A673 (cell line): ENCODE measurements at regions not wholly inside any gene's neighbourhood (a gene's known extent, or its start where the extent isn't known, plus 50 kb on each side); places are given as distances from the start of the nearest gene placed in this dataset.
"Not testable (repeated sequence)": the region's sequence is repeated elsewhere in the genome, so short reads cannot be mapped to it uniquely, and the experiment has no call there.

ENCODE experiments used
- BruUV-seq: library from RNA; stranded (reverse); fragments of 400-500 nt; replicated peaks from 2 replicates; lab custom pipeline; 2021; lab: Mats Ljungman, UMichigan
- CTCF ChIA-PET: fragments of 300-600 bp; sonication (Branson Sonifier 250); formaldehyde crosslinking; loops from one replicate; lab custom pipeline; 2022; ENCODE audit warnings: antibody characterized with exemption; lab: Charles Lee
- POLR2A ChIA-PET: fragments of 300-600 bp; sonication (Branson Sonifier 250); formaldehyde crosslinking; loops from one replicate; lab custom pipeline; 2022; ENCODE audit warnings: antibody characterized with exemption; ENCODE audit not compliant: low non-redundant PET; lab: Charles Lee
- DNase-seq: peaks from one replicate; pipeline ENCODE4 v3.0.0-alpha.2; 2015; ENCODE audit warnings: low spot score
- H3K27ac ChIP-seq: fragments of 200-600 bp; sonication (generic); 2 replicates; pipeline ENCODE4 v1.5.1; 2016; ENCODE audit warnings: mixed run types, low read depth, mild to moderate bottlenecking, mixed read lengths, antibody characterized with exemption, low read length; ENCODE audit not compliant: poor library complexity, severe bottlenecking
- H3K27me3 ChIP-seq: fragments of 200-600 bp; sonication (generic); replicated peaks from 2 replicates; pipeline ENCODE4 v1.6.1; 2017; ENCODE audit warnings: mixed run types, low read depth, mild to moderate bottlenecking, mixed read lengths, antibody characterized with exemption, low read length; ENCODE audit not compliant: insufficient read depth, poor library complexity
- H3K36me3 ChIP-seq: fragments of 200-600 bp; sonication (generic); 2 replicates; pipeline ENCODE4 v1.6.1; 2016; ENCODE audit warnings: mixed run types, mild to moderate bottlenecking, mixed read lengths, antibody characterized with exemption, low read length; ENCODE audit not compliant: insufficient read depth, poor library complexity, severe bottlenecking
- H3K4me1 ChIP-seq: fragments of 200-600 bp; sonication (generic); 2 replicates; pipeline ENCODE4 v1.6.1; 2017; ENCODE audit warnings: mixed run types, mild to moderate bottlenecking, mixed read lengths, antibody characterized with exemption, low read length; ENCODE audit not compliant: insufficient read depth, poor library complexity, severe bottlenecking
- H3K4me3 ChIP-seq: fragments of 200-600 bp; sonication (generic); 2 replicates; pipeline ENCODE4 v1.5.1; 2016; ENCODE audit warnings: low read depth, mixed run types, mild to moderate bottlenecking, mixed read lengths, low read length; ENCODE audit not compliant: poor library complexity, severe bottlenecking
- H3K9me3 ChIP-seq: fragments of 200-600 bp; sonication (generic); 2 replicates; pipeline ENCODE4 v1.6.1; 2016; ENCODE audit warnings: mixed run types, low read depth, mild to moderate bottlenecking, mixed read lengths, antibody characterized with exemption, low read length; ENCODE audit not compliant: poor library complexity, severe bottlenecking
- EZH2 ChIP-seq: fragments of 200-600 bp; sonication (generic); IDR thresholded peaks from 2 replicates; pipeline ENCODE4 v1.6.1; 2017; ENCODE audit warnings: borderline replicate concordance, low read depth, mild to moderate bottlenecking, mixed read lengths, antibody characterized with exemption, low read length; ENCODE audit not compliant: poor library complexity, severe bottlenecking
- intact Hi-C: fragments of 100-400 bp; cut with micrococcal nuclease; formaldehyde crosslinking; loops from one replicate; pipeline ENCODE4 v1.10.0; 2022; ENCODE audit not compliant: unreplicated experiment
- TF ChIP-seq, protein P1 (sequence below): fragments of 300-800, 200-600 bp; sonication (generic); conservative IDR thresholded peaks from 2 replicates; pipeline ENCODE4 v1.5.1; 2017; ENCODE audit warnings: low read depth, mild to moderate bottlenecking, antibody characterized with exemption, low read length, moderate library complexity, mixed read lengths

DNA sequence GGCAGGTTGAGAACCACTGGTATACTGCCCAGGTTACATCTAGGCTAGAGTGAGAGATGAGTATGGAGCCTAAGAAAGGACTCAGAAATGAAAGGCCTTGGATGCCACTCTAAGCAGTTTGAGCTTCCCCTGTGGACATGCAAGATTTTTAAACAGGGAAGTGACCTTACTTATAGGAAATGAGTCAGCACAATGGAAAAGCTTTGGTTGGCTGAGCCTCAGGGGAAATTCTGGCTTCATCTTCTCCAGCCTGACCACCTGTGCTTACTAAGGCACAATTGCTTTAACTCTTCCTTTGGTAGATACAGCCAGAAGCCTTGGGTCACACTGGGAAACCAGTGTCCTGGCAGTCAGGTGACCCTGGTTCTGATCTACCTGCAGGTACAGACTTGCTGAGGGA lies 380.2 kb upstream of the ZNF462 start:
- H3K4me1 ChIP-seq, result no peaks in the 10 kb centered on the region
- ChIA-PET CTCF (no interaction called here), POLR2A (no interaction called here)

DNA sequence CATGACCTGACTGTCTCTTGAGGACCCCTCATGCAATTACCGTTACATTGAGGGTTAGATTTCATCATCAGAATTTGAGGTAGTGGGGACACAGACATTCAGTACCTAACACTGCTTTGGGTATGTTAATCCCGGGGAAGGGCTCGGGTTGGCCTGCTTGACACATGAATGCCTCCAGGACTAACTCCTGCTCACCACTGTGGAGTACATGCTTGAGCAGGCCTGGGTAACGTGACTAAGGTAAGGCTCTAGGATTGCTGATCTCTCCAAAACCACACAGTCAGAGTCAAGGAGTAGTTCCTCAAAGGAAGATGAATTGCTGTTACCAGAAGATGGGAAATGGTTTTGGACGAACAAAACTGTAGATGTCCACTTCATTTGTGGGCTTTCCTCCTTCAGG lies 376.3 kb upstream of the ZNF462 start:
- Histone ChIP-seq H3K4me3 (no peak overlapping the region), H3K4me1 (no peaks in the 10 kb centered on the region), H3K9me3 (peaks cover 13% of the 10 kb centered on the region), H3K27me3 (no peaks in the 10 kb centered on the region), H3K27ac (no peak overlapping the region), H3K36me3 (no peaks in the 10 kb centered on the region)
- CTCF ChIA-PET, result no interaction called here
- intact Hi-C loops, result no loop called here
- TF ChIP-seq EZH2, result no peak
- TF ChIP-seq, protein P1, sequence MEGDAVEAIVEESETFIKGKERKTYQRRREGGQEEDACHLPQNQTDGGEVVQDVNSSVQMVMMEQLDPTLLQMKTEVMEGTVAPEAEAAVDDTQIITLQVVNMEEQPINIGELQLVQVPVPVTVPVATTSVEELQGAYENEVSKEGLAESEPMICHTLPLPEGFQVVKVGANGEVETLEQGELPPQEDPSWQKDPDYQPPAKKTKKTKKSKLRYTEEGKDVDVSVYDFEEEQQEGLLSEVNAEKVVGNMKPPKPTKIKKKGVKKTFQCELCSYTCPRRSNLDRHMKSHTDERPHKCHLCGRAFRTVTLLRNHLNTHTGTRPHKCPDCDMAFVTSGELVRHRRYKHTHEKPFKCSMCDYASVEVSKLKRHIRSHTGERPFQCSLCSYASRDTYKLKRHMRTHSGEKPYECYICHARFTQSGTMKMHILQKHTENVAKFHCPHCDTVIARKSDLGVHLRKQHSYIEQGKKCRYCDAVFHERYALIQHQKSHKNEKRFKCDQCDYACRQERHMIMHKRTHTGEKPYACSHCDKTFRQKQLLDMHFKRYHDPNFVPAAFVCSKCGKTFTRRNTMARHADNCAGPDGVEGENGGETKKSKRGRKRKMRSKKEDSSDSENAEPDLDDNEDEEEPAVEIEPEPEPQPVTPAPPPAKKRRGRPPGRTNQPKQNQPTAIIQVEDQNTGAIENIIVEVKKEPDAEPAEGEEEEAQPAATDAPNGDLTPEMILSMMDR, result no peak
- BruUV-seq, result no TSS peak
- no peak for DNase-seq
- POLR2A ChIA-PET, result no interaction called here

More for the DNA sequence above, 380.2 kb upstream of the ZNF462 start:
- H3K27me3 ChIP-seq, result no peaks in the 10 kb centered on the region
- intact Hi-C loops, result no loop called here
- peaks cover 6% of the 10 kb centered on the region for H3K9me3 ChIP-seq
- no peak for DNase-seq
- TF ChIP-seq, protein P1, result no peak
- TF ChIP-seq EZH2, result no peak
- no peak overlapping the region for H3K27ac ChIP-seq
- no peak overlapping the region for H3K4me3 ChIP-seq
- no TSS peak for BruUV-seq
- no peaks in the 10 kb centered on the region for H3K36me3 ChIP-seq

DNA sequence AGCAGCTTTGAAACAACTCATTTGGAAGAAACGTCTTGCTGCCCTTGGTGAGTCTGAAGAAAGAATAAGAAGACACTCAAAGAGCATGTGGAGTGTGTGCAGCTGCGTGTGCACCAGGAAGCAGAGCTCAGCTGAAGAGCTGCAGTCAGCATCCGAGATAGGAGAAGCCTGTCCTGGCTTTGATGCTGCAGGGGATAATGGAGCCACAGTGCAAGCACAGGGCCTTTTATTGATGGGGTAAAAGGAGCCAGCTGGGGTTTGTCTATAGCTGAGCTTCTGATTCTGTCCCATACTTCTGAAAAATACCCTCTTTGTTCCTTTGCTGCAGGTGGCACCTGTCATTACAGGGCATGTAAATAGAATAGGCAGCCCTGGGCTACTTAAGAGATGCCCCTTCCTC lies 375.7 kb upstream of the ZNF462 start:
- no TSS peak for BruUV-seq
- Histone ChIP-seq H3K4me1 (no peaks in the 10 kb centered on the region), H3K27ac (no peak overlapping the region), H3K27me3 (no peaks in the 10 kb centered on the region), H3K4me3 (no peak overlapping the region), H3K9me3 (peaks cover 13% of the 10 kb centered on the region), H3K36me3 (no peaks in the 10 kb centered on the region)
- ChIA-PET POLR2A (no interaction called here), CTCF (no interaction called here)
- no peak for DNase-seq
- no peak for TF ChIP-seq EZH2
- TF ChIP-seq, protein P1, result no peak
- intact Hi-C loops, result no loop called here

DNA sequence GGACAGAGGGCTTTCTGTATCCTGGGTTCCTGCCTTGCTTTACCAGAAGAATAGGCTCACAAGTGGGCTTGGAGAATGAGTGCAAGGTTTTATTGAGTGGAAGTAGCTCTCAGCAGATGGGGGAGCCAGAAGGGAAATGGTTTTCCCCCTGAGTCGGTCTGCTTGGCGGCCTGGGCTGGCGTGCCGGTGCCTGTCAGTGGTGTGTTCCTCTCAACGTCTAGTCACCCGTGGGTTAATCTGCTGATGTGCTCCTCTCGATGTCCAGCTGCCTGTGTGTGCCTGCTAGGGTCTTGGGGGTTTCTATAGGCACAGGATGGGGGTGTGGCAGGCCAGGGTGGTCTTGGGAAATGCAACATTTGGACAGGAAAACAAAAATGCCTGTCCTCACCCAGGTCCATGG lies 370.8 kb upstream of the ZNF462 start:
- BruUV-seq, CTCF ChIA-PET: not testable (repeated sequence)

More for the DNA sequence above, 370.8 kb upstream of the ZNF462 start:
- peaks cover 11% of the 10 kb centered on the region for H3K9me3 ChIP-seq
- H3K36me3 ChIP-seq, H3K27me3 ChIP-seq, H3K4me1 ChIP-seq, DNase-seq, POLR2A ChIA-PET, H3K27ac ChIP-seq, intact Hi-C loops, H3K4me3 ChIP-seq: not testable (repeated sequence)
